H9 (cell line): ENCODE measurements at regions not wholly inside any gene's neighbourhood (a gene's known extent, or its start where the extent isn't known, plus 50 kb on each side); places are given as distances from the start of the nearest gene placed in this dataset.

Source experiments
- DNase-seq: peaks from one replicate; pipeline ENCODE4 v3.0.0-alpha.2; 2017
- H2AFZ ChIP-seq: one replicate; pipeline ENCODE4 v1.6.1; 2013; ENCODE audit warnings: mild to moderate bottlenecking, low read length, control low read depth, moderate library complexity
- H2AK5ac ChIP-seq: 2 replicates; pipeline ENCODE4 v1.6.1; 2013; ENCODE audit warnings: low read length, control low read depth, mixed read lengths; ENCODE audit not compliant: insufficient read length
- H2BK120ac ChIP-seq: one replicate; pipeline ENCODE4 v1.6.1; 2013; ENCODE audit warnings: low read depth, mild to moderate bottlenecking, low read length, control low read depth, inconsistent platforms; ENCODE audit not compliant: poor library complexity, severe bottlenecking
- H2BK12ac ChIP-seq: 2 replicates; pipeline ENCODE4 v1.6.1; 2013; ENCODE audit warnings: low read length, control low read depth, mixed read lengths, low read depth; ENCODE audit not compliant: insufficient read length
- H2BK15ac ChIP-seq: 2 replicates; pipeline ENCODE4 v1.6.1; 2013; ENCODE audit warnings: low read depth, low read length, control low read depth
- H2BK20ac ChIP-seq: one replicate; pipeline ENCODE4 v1.6.1; 2013; ENCODE audit warnings: low read depth, mild to moderate bottlenecking, low read length, control low read depth, inconsistent platforms; ENCODE audit not compliant: poor library complexity, severe bottlenecking
- H2BK5ac ChIP-seq: 2 replicates; pipeline ENCODE4 v1.6.1; 2013; ENCODE audit warnings: low read length, control low read depth, mixed read lengths; ENCODE audit not compliant: insufficient read length
- H3K14ac ChIP-seq: 2 replicates; pipeline ENCODE4 v1.6.1; 2013; ENCODE audit warnings: low read length, control low read depth; ENCODE audit not compliant: insufficient read depth
- H3K18ac ChIP-seq: 2 replicates; pipeline ENCODE4 v1.6.1; 2013; ENCODE audit warnings: low read depth, mild to moderate bottlenecking, mixed read lengths, low read length, control low read depth; ENCODE audit not compliant: insufficient read length
- H3K23ac ChIP-seq: 2 replicates; pipeline ENCODE4 v1.6.1; 2013; ENCODE audit warnings: low read length, control low read depth, mixed read lengths, low read depth; ENCODE audit not compliant: insufficient read length
- H3K23me2 ChIP-seq: 2 replicates; pipeline ENCODE4 v1.6.1; 2013; ENCODE audit warnings: low read depth, mild to moderate bottlenecking, mixed read lengths, low read length, control low read depth; ENCODE audit not compliant: insufficient read length, poor library complexity, severe bottlenecking
- H3K27ac ChIP-seq: 2 replicates; pipeline ENCODE4 v1.5.1; 2013; ENCODE audit warnings: low read length, control low read depth, mixed read lengths, low read depth; ENCODE audit not compliant: insufficient read length
- H3K27me3 ChIP-seq: 2 replicates; pipeline ENCODE4 v1.6.1; 2013; ENCODE audit warnings: low read length, control low read depth, inconsistent platforms; ENCODE audit not compliant: insufficient read depth
- H3K4ac ChIP-seq: 2 replicates; pipeline ENCODE4 v1.6.1; 2013; ENCODE audit warnings: low read depth, mild to moderate bottlenecking, control low read depth, inconsistent platforms, low read length, moderate library complexity
- H3K4me1 ChIP-seq: 2 replicates; pipeline ENCODE4 v1.6.1; 2013; ENCODE audit warnings: low read length, control low read depth, inconsistent platforms; ENCODE audit not compliant: insufficient read depth
- H3K4me2 ChIP-seq: 2 replicates; pipeline ENCODE4 v1.6.1; 2013; ENCODE audit warnings: low read length, control low read depth, mixed read lengths; ENCODE audit not compliant: insufficient read length, insufficient read depth
- H3K56ac ChIP-seq: 2 replicates; pipeline ENCODE4 v1.6.1; 2013; ENCODE audit warnings: low read depth, mild to moderate bottlenecking, mixed read lengths, low read length, control low read depth; ENCODE audit not compliant: insufficient read length
- H3K79me1 ChIP-seq: 2 replicates; pipeline ENCODE4 v1.6.1; 2013; ENCODE audit warnings: low read depth, mild to moderate bottlenecking, moderate library complexity, low read length, control low read depth, inconsistent platforms; ENCODE audit not compliant: insufficient read depth, poor library complexity, severe bottlenecking
- H3K79me2 ChIP-seq: 2 replicates; pipeline ENCODE4 v1.6.1; 2013; ENCODE audit warnings: low read length, control low read depth, inconsistent platforms; ENCODE audit not compliant: insufficient read depth
- H3K9ac ChIP-seq: 2 replicates; pipeline ENCODE4 v1.6.1; 2013; ENCODE audit warnings: low read length, control low read depth, mixed read lengths; ENCODE audit not compliant: insufficient read length; ENCODE audit errors: extremely low read depth
- H3K9me3 ChIP-seq: one replicate; pipeline ENCODE4 v1.6.1; 2013; ENCODE audit warnings: low read depth, low read length, inconsistent platforms; ENCODE audit not compliant: control insufficient read depth
- H3T11ph ChIP-seq: one replicate; pipeline ENCODE4 v1.6.1; 2013; ENCODE audit warnings: mild to moderate bottlenecking, low read length, control low read depth, inconsistent platforms
- H4K20me1 ChIP-seq: one replicate; pipeline ENCODE4 v1.6.1; 2013; ENCODE audit not compliant: control insufficient read depth, insufficient read length, insufficient read depth
- H4K5ac ChIP-seq: 2 replicates; pipeline ENCODE4 v1.6.1; 2013; ENCODE audit warnings: low read depth, mild to moderate bottlenecking, mixed read lengths, low read length, control low read depth; ENCODE audit not compliant: insufficient read length
- H4K8ac ChIP-seq: replicated peaks from 2 replicates; pipeline ENCODE4 v1.6.1; 2013; ENCODE audit warnings: low read length, control low read depth, mixed read lengths, low read depth; ENCODE audit not compliant: insufficient read length
- H4K91ac ChIP-seq: 2 replicates; pipeline ENCODE4 v1.6.1; 2013; ENCODE audit warnings: low read depth, mild to moderate bottlenecking, moderate library complexity, mixed read lengths, low read length, control low read depth; ENCODE audit not compliant: insufficient read length
- H3K27ac Mint-ChIP-seq, 3 experiments: 2 replicates in 2 of 3; 3 replicates in 1 of 3; pipeline ENCODE4 v1.8.0; 2020 to 2021; ENCODE audit warnings: mixed read lengths in 3 of 3, mild to moderate bottlenecking in 1 of 3, moderate library complexity in 1 of 3
- H3K27me3 Mint-ChIP-seq: 2 replicates; pipeline ENCODE4 v1.8.0; 2021; ENCODE audit warnings: low read depth, mild to moderate bottlenecking, moderate library complexity, mixed read lengths
- H3K36me3 Mint-ChIP-seq, 3 experiments: 2 replicates in 2 of 3; 3 replicates in 1 of 3; pipeline ENCODE4 v1.8.0; 2020 to 2021; ENCODE audit warnings: low read depth in 3 of 3, mixed read lengths in 3 of 3; ENCODE audit not compliant: insufficient read depth in 1 of 3
- H3K4me1 Mint-ChIP-seq, 2 experiments: 2 replicates each; pipeline ENCODE4 v1.8.0; 2020; ENCODE audit warnings: mixed read lengths in 2 of 2
- H3K4me3 Mint-ChIP-seq, 2 experiments: 2 replicates in 1 of 2; 3 replicates in 1 of 2; pipeline ENCODE4 v1.8.0; 2020 to 2021; ENCODE audit warnings: mild to moderate bottlenecking in 2 of 2, mixed read lengths in 2 of 2, moderate library complexity in 1 of 2
- H3K9me3 Mint-ChIP-seq, 2 experiments: 2 replicates in 1 of 2; 3 replicates in 1 of 2; pipeline ENCODE4 v1.8.0; 2020; ENCODE audit warnings: mild to moderate bottlenecking in 2 of 2, mixed read lengths in 2 of 2, moderate library complexity in 1 of 2
- CTCF ChIP-seq: fragments of 200-600 bp; sonication (generic); conservative IDR thresholded peaks from 3 replicates; pipeline ENCODE4 v1.8.0; 2021; ENCODE audit warnings: antibody characterized with exemption, mild to moderate bottlenecking
- WGBS: extraction: QIAGEN DNeasy Blood & Tissue Kit; methylation state at CpG from one replicate; pipeline ENCODE4 v1.1.7; 2013; ENCODE audit warnings: missing lambda C conversion rate, low lambda C conversion rate, mixed read lengths; ENCODE audit not compliant: insufficient read length; ENCODE audit errors: extremely low coverage; 5-methylcytosine and 5-hydroxymethylcytosine counted together

GRCh38 chr3:90062631-90063200 lies 955.3 kb downstream of the EPHA3 start:
- H3K9me3 ChIP-seq = no peaks in the 10 kb centered on the region
- H3K4ac ChIP-seq = no peak overlapping the region
- H3K36me3 Mint-ChIP-seq = peaks cover 0 to 4% (median 1%) of the 10 kb centered on the region in 3 experiments; a peak in 4 of 7 replicates
- no peak overlapping the region for H3T11ph ChIP-seq
- H2BK120ac ChIP-seq = no peak overlapping the region
- no peak for DNase-seq
- no peak overlapping the region for H4K91ac ChIP-seq
- peaks cover 0 to 9% of the 10 kb centered on the region in 2 experiments; a peak in 3 of 5 replicates for H3K9me3 Mint-ChIP-seq
- H3K4me3 Mint-ChIP-seq = no peak overlapping the region
- H3K27me3 ChIP-seq = no peaks in the 10 kb centered on the region
- H3K27ac ChIP-seq = no peak overlapping the region
- no peak overlapping the region for H4K5ac ChIP-seq
- H3K9ac ChIP-seq = no peak overlapping the region
- H2BK5ac ChIP-seq = no peak overlapping the region
- H2BK15ac ChIP-seq = no peak overlapping the region
- no peaks in the 10 kb centered on the region for H3K27me3 Mint-ChIP-seq
- H3K4me1 ChIP-seq = no peaks in the 10 kb centered on the region
- H3K4me1 Mint-ChIP-seq = peaks cover 0 to 2% of the 10 kb centered on the region in 2 experiments; a peak in 3 of 4 replicates
- H2BK12ac ChIP-seq = no peak overlapping the region
- no peak for TF ChIP-seq CTCF
- no peaks in the 10 kb centered on the region for H3K79me2 ChIP-seq
- no peak overlapping the region for H2AFZ ChIP-seq
- no peak overlapping the region for H4K8ac ChIP-seq
- no CpG with 5 or more reads among the region's 2 CpGs for WGBS
- H3K56ac ChIP-seq = no peak overlapping the region
- no peak overlapping the region for H3K18ac ChIP-seq
- H3K14ac ChIP-seq = no peak overlapping the region
- no peak overlapping the region for H3K4me2 ChIP-seq
- no peak overlapping the region for H2AK5ac ChIP-seq
- no peak overlapping the region for H3K27ac Mint-ChIP-seq
- H3K79me1 ChIP-seq = no peaks in the 10 kb centered on the region
- H2BK20ac ChIP-seq = no peak overlapping the region
- no peak overlapping the region for H3K23ac ChIP-seq
- no peaks in the 10 kb centered on the region for H3K23me2 ChIP-seq
- no peaks in the 10 kb centered on the region for H4K20me1 ChIP-seq
